ENCODE measurements at regions not wholly inside any gene's neighbourhood (a gene's known extent, or its start where the extent isn't known, plus 50 kb on each side); places are given as distances from the start of the nearest gene placed in this dataset.

DNA sequence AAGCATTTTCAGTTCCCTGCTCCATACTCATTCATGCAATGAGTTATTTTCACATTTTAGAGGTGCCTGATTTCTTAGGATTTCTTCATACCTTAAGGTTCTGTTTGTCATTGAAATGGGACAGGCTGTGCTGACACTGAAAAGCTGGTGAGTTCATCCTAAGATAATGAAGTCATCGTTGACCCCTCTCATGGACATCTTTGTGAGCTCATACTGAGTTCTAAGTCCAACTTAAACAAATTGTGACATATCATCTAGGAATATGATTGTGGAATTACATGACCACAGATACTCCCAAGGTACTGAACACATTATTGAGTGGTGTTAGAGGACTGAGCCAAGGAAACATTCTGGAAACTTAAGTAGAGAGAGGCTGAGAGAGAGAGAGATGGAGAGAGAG is 224.8 kb upstream of the JAG1 start:
- TF ChIP-seq, protein P1, sequence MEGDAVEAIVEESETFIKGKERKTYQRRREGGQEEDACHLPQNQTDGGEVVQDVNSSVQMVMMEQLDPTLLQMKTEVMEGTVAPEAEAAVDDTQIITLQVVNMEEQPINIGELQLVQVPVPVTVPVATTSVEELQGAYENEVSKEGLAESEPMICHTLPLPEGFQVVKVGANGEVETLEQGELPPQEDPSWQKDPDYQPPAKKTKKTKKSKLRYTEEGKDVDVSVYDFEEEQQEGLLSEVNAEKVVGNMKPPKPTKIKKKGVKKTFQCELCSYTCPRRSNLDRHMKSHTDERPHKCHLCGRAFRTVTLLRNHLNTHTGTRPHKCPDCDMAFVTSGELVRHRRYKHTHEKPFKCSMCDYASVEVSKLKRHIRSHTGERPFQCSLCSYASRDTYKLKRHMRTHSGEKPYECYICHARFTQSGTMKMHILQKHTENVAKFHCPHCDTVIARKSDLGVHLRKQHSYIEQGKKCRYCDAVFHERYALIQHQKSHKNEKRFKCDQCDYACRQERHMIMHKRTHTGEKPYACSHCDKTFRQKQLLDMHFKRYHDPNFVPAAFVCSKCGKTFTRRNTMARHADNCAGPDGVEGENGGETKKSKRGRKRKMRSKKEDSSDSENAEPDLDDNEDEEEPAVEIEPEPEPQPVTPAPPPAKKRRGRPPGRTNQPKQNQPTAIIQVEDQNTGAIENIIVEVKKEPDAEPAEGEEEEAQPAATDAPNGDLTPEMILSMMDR (IDR thresholded peaks at IDR 0.05; ENCODE audit: borderline replicate concordance, control extremely low read depth, extremely low read depth, insufficient read depth, missing control alignments): no peak
- no peak for DNase-seq (ENCODE audit: low spot score)
- in situ Hi-C loops (cut with MboI; ENCODE audit: low sequenced_read_pairs, unreplicated experiment): no loop called here

DNA sequence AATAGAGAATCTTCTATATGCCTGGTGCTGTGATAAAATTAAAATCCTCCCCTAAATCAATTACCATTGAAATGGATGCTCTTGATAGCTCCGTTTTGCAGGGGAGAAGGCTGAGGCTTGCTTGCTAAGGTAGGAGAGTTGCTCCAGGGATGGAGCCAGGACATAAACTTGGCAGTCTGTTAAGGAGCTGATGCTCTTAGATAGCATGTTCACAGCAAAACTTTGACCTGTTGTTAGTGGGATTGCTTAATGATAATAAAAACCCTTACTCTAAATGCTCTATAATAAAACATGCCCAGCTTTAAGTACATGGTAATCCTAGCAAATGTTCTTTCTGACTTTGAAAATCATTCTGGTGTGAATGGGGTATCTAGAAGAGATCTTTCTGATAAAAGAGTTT is 228.4 kb upstream of the JAG1 start:
- DNase-seq (ENCODE audit: low spot score): no peak
- in situ Hi-C loops (cut with MboI; ENCODE audit: low sequenced_read_pairs, unreplicated experiment): no loop called here
- TF ChIP-seq, protein P1 (IDR thresholded peaks at IDR 0.05; ENCODE audit: borderline replicate concordance, control extremely low read depth, extremely low read depth, insufficient read depth, missing control alignments): no peak

DNA sequence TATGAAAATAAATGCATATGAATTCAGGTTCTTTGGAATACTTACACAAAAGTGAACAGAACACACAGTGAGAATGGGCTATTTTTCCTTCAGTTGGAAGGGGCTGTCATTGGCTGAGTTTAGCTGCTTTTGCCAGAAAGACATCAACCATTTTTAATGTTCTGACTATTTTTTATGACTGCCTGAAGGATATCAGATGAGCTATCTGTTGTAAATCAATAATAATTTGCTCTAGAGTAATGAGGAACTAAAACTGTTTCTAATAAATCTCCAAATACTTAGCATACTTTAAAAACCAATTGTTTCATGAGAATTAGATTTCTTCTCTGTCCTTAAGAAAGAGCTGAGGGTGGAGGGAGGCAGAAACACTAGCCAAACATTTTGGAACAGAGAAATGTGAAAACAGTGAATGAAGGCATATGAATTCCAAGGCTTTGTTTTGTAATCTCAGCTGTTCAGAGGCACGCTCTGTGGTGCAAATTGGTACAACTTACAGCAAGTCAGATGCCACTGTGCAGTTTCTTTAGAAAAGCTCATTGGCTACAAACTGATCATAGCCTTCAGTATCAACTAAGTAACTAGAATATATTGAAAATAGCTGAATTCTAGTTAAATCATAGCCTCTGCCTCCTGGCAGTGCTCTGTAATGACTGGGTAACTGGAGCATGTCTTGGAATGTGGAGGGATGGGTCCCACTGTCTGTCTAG is 228.9 kb upstream of the JAG1 start:
- TF ChIP-seq, protein P1 (IDR thresholded peaks at IDR 0.05; ENCODE audit: borderline replicate concordance, control extremely low read depth, extremely low read depth, insufficient read depth, missing control alignments): no peak
- in situ Hi-C loops (cut with MboI; ENCODE audit: low sequenced_read_pairs, unreplicated experiment): no loop called here
- DNase-seq (ENCODE audit: low spot score): no peak

DNA sequence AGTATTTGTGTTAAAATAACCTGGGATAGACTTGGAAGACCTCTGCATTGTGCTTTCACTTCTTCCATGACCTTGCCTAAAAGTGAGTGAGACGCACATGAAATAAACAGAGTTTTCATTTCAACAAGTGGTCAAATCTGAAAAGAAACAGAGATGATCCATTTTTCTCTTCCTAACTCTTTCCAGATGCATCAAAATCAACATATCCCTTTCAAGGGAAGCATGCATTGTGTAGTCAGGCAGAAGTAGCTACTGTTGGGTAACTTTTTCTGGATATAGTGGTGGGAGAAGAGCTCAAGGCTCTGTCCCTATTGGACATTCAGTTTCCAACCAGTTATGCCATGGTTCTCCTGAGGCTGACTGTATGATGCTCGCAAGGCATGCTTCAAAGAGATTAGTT is 233.0 kb upstream of the JAG1 start:
- TF ChIP-seq, protein P1 (IDR thresholded peaks at IDR 0.05; ENCODE audit: borderline replicate concordance, control extremely low read depth, extremely low read depth, insufficient read depth, missing control alignments): no peak
- in situ Hi-C loops (cut with MboI; ENCODE audit: low sequenced_read_pairs, unreplicated experiment): no loop called here
- no peak for DNase-seq (ENCODE audit: low spot score)

DNA sequence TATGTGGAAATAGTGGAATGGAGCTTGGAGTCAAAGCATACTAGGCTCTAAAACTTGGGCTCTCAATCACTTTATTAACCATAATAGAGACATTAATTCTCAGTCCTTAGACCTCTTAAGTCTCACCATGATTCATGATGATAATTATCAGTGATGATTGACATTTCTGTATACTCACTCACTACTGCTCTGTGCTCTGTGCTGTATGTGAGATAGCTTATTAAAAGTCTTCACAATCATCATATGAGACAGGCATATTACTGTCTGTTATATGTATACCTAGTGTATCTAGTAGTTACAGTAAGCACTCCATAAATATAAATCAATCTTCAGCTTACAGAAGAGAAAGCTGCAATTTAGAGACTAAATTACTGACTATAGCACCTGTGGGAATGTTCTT is 236.0 kb upstream of the JAG1 start:
- TF ChIP-seq, protein P1 (IDR thresholded peaks at IDR 0.05; ENCODE audit: borderline replicate concordance, control extremely low read depth, extremely low read depth, insufficient read depth, missing control alignments): no peak
- in situ Hi-C loops (cut with MboI; ENCODE audit: low sequenced_read_pairs, unreplicated experiment): no loop called here
- no peak for DNase-seq (ENCODE audit: low spot score)

DNA sequence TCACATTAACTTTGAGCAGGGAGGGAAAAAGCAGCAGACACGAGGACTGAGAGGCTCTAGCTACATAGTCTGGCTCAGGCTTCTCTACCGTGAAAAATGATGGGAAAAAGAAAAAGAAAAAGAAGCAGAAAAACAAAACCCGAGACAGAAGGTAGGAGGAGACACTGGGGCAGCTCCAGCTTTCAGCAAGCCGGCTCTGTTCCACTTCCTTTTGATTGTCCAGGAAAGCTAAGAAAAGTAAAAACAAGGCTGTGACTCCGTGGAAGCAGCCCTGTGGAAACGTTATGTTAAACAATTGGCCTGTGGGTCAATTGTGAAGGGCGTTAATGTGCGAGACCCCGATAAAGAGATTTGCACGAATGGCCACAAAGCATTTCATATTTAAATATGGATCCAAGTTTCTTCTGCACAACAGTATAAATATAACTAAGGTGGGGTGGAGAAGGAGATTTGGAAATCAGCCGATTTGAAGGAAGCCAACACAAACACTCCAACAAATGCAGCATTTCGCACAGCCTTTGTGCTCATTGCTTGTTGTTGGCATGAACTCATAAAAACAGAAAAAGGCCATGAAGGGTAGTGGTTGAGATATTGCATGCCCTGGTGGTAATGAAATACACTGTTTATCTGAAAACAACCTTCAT is 236.9 kb upstream of the JAG1 start:
- in situ Hi-C loops (cut with MboI; ENCODE audit: low sequenced_read_pairs, unreplicated experiment): no loop called here
- DNase-seq (ENCODE audit: low spot score): no peak
- TF ChIP-seq, protein P1 (IDR thresholded peaks at IDR 0.05; ENCODE audit: borderline replicate concordance, control extremely low read depth, extremely low read depth, insufficient read depth, missing control alignments): no peak

Measured in GM13976 (cell line).